Astrocyte of the cerebellum (primary cell): ENCODE measurements at regions not wholly inside any gene's neighbourhood (a gene's known extent, or its start where the extent isn't known, plus 50 kb on each side); places are given as distances from the start of the nearest gene placed in this dataset.

ENCODE experiments used
- DNase-seq: peaks from one replicate; pipeline ENCODE4 v3.0.0-alpha.2; 2011; ENCODE audit warnings: low read depth
- H3K4me3 ChIP-seq: 2 replicates; pipeline ENCODE4 v1.5.1; 2011; ENCODE audit warnings: mild to moderate bottlenecking, low read depth, low read length, moderate library complexity
- in situ Hi-C: cut with HindIII; loops from 2 replicates; pipeline ENCODE4 v1.10.0; 2017; ENCODE audit warnings: low sequenced_read_pairs
- TF ChIP-seq, protein P1 (sequence below): IDR thresholded peaks from 2 replicates; pipeline ENCODE4 v1.5.1; 2012; ENCODE audit warnings: low read length, low read depth, moderate library complexity, mild to moderate bottlenecking; ENCODE audit errors: missing control alignments

DNA sequence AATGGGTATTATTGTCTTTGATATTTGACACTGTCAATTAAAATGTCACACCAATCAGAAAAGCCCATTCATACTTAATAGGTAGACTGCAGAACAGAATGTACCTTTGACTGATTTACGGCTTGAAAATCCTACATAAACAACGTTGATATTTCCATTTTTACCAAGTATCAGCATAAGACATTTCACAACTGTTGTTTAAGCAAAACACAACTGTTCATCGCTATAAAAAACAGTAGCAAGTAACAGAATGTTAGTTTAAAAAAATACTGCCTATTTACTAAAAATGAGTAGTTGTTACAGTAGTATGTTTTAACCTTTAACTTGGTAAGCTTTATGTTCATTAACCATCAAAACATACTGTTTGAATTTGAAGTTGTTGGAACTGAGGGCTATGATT, 1096.6 kb downstream of the PCDH17 start:
- in situ Hi-C loops, result no loop called here
- H3K4me3 ChIP-seq, result no peak overlapping the region
- TF ChIP-seq, protein P1, sequence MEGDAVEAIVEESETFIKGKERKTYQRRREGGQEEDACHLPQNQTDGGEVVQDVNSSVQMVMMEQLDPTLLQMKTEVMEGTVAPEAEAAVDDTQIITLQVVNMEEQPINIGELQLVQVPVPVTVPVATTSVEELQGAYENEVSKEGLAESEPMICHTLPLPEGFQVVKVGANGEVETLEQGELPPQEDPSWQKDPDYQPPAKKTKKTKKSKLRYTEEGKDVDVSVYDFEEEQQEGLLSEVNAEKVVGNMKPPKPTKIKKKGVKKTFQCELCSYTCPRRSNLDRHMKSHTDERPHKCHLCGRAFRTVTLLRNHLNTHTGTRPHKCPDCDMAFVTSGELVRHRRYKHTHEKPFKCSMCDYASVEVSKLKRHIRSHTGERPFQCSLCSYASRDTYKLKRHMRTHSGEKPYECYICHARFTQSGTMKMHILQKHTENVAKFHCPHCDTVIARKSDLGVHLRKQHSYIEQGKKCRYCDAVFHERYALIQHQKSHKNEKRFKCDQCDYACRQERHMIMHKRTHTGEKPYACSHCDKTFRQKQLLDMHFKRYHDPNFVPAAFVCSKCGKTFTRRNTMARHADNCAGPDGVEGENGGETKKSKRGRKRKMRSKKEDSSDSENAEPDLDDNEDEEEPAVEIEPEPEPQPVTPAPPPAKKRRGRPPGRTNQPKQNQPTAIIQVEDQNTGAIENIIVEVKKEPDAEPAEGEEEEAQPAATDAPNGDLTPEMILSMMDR, result no peak
- no peak for DNase-seq

DNA sequence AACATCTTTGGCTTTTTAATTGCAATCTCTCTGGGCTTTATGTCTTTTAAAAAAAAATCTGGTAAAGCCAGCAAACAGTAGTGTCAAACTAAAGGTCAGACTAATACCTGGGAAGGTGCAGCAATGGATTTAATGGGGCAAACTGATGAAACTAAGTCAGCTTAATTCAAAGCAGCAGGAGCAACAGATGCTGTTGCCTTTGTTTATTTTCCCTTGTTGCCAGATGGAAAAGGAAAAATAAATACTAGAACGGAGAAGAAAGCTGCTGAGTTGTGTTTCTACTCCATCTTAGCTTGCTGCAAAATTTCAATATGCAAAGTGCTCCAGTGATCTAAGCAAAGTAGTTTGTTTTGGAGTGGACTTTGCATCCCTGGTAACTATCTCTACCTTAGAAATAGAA, 1097.8 kb downstream of the PCDH17 start:
- no peak overlapping the region for H3K4me3 ChIP-seq
- in situ Hi-C loops, result no loop called here
- TF ChIP-seq, protein P1, result no peak
- no peak for DNase-seq

DNA sequence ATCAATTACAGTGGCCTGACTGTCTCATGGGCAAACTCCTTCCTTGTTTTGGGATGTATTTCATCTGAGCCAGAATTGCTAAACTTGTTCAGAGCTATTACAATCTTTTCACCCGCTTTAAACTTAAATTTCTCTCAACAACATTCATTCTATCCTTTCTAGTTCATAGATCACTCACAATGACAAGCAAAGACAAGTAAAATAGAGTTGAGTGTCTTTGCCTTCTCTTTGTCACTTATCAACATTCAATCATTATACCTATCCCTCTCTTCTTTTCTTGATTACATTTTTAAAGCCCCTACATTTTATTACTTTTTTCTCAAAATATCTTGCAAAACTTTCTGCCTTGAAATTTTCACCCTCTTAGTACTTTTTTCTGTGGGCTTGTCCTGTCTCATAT, 1113.1 kb downstream of the PCDH17 start:
- no peak for DNase-seq
- TF ChIP-seq, protein P1, result no peak
- in situ Hi-C loops, result no loop called here

DNA sequence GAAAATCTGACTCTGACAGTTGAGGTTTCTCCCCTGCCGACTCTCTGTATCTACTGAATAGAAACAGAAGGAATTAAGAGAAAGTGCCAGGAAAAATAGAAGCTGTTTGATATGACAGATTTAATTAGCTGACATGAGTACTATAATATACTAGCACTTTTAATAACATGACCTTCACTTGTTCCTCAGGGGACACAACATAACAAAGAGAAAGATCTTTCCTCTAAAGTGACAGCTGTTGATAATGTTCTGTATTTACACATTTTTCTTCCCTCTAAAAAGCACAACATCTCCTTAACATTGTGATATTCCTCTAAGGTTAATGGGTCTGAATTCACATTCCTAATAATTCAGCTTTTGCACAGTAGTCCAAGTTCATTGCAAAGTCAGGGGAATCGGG, 1136.0 kb downstream of the PCDH17 start:
- in situ Hi-C loops, result no loop called here
- no peak overlapping the region for H3K4me3 ChIP-seq
- peak; percentile 38 for DNase-seq
- TF ChIP-seq, protein P1, result no peak

More for the DNA sequence above, 1113.1 kb downstream of the PCDH17 start:
- H3K4me3 ChIP-seq, result no peak overlapping the region

DNA sequence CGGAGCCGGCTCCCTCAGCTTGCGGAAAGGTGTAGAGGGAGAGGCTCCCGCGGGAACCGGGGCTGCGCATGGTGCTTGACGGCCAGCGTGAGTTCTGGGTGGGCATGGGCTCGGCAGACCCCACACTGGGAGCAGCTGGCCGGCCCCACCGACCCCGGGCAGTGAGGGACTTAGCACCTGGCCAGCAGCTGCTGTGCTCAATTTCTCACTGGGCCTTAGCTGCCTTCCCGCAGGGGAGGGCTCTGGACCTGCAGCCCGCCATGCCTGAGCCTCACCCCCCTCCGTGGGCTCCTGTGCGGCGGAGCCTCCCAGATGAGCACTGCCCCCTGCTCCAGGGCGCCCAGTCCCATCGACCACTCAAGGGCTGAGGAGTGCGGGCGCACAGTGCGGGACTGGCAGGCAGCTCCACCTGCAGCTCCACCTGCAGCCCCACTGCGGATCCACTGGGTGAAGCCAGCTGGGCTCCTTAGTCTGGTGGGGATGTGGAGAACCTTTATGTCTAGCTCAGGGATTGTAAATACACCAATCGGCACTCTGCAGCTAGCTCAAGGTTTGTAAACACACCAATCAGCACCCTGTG, 1141.8 kb downstream of the PCDH17 start:
- in situ Hi-C loops, result no loop called here
- TF ChIP-seq, protein P1, result no peak
- DNase-seq, result no peak
- H3K4me3 ChIP-seq, result no peak overlapping the region

DNA sequence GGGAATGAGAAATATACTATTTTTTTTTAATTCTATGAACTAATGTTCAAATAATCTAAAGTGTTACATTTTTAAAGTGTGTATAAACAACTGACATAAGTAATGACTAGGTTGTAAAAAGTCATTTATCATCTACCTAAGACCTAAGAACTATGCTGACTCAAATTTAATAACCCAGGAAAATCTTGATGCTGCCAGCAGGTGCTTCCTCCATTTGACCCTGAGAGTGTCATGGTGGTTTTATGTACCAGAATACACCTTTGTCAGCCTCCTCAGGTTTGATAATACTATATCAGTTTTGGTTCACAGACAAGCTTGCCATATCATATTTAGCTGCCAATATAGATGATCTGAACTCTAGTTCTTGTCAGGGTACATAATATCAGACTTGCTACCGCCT, 1151.2 kb downstream of the PCDH17 start:
- in situ Hi-C loops, result no loop called here
- TF ChIP-seq, protein P1, result no peak
- no peak overlapping the region for H3K4me3 ChIP-seq
- no peak for DNase-seq
